HG03457 (cell line): ENCODE measurements at regions not wholly inside any gene's neighbourhood (a gene's known extent, or its start where the extent isn't known, plus 50 kb on each side); places are given as distances from the start of the nearest gene placed in this dataset.

Source experiments
- ATAC-seq: cut with Tn5 transposase; IDR thresholded peaks from one replicate; pipeline ENCODE4 v1.9.1; 2021; ENCODE audit warnings: moderate number of reproducible peaks; ENCODE audit not compliant: unreplicated experiment

GRCh38 chr2:17306706-17307105, 211.5 kb downstream of the RAD51AP2 start:
- no peak for ATAC-seq

- no peak for ATAC-seq
These were observed 212.0 kb downstream of the RAD51AP2 start for GRCh38 chr2:17306219-17306618.

- no peak for ATAC-seq
These were observed 214.7 kb downstream of the RAD51AP2 start for GRCh38 chr2:17303521-17303920.

- no peak for ATAC-seq
These were observed 215.2 kb downstream of the RAD51AP2 start for GRCh38 chr2:17303054-17303453.

- no peak for ATAC-seq
These were observed 216.0 kb downstream of the RAD51AP2 start for GRCh38 chr2:17302281-17302680.

- ATAC-seq, result no peak
These were observed 216.8 kb downstream of the RAD51AP2 start for GRCh38 chr2:17301437-17301836.

- no peak for ATAC-seq
These were observed 218.2 kb downstream of the RAD51AP2 start for GRCh38 chr2:17299891-17300540.

- no peak for ATAC-seq
These were observed 219.8 kb downstream of the RAD51AP2 start for GRCh38 chr2:17298453-17298852.

GRCh38 chr2:17296686-17297085, 221.6 kb downstream of the RAD51AP2 start:
- ATAC-seq, result no peak

- ATAC-seq, result no peak
These were observed 228.6 kb downstream of the RAD51AP2 start for GRCh38 chr2:17289669-17290068.

- ATAC-seq, result no peak
These were observed 231.1 kb downstream of the RAD51AP2 start for GRCh38 chr2:17287183-17287582.

GRCh38 chr2:17282826-17283225, 235.4 kb downstream of the RAD51AP2 start:
- no peak for ATAC-seq

- ATAC-seq, result no peak
These were observed 236.0 kb downstream of the RAD51AP2 start for GRCh38 chr2:17282245-17282644.

GRCh38 chr2:17276220-17276619, 242.0 kb downstream of the RAD51AP2 start:
- ATAC-seq, result no peak

GRCh38 chr2:17272652-17273525, 245.4 kb downstream of the RAD51AP2 start:
- no peak for ATAC-seq

GRCh38 chr2:17272170-17272569, 246.1 kb downstream of the RAD51AP2 start:
- ATAC-seq, result no peak

- ATAC-seq, result no peak
These were observed 246.8 kb downstream of the RAD51AP2 start for GRCh38 chr2:17271416-17271815.

- peak; percentile 83 for ATAC-seq
These were observed 247.3 kb downstream of the RAD51AP2 start for GRCh38 chr2:17270894-17271293.

GRCh38 chr2:17263570-17263968, 254.7 kb downstream of the RAD51AP2 start:
- no peak for ATAC-seq

GRCh38 chr2:17262854-17263569, 255.2 kb downstream of the RAD51AP2 start:
- no peak for ATAC-seq

GRCh38 chr2:17259613-17260012, 258.6 kb downstream of the RAD51AP2 start:
- ATAC-seq, result no peak

- no peak for ATAC-seq
These were observed 259.4 kb downstream of the RAD51AP2 start for GRCh38 chr2:17258861-17259260.
